H1 (cell line): ENCODE measurements at regions not wholly inside any gene's neighbourhood (a gene's known extent, or its start where the extent isn't known, plus 50 kb on each side); places are given as distances from the start of the nearest gene placed in this dataset.

Experiments
- BRCA1 ChIP-seq: IDR thresholded peaks from 2 replicates; pipeline ENCODE4 v1.6.1; 2012; ENCODE audit warnings: low read depth, low read length, improper control_type of control experiment
- CBX8 ChIP-seq: fragments of 300-800, 300-1000 bp; sonication (generic); IDR thresholded peaks from 2 replicates; pipeline ENCODE4 v1.7.1; 2016; ENCODE audit warnings: low read depth, low read length, borderline replicate concordance
- CTCF ChIP-seq, 3 experiments: IDR thresholded peaks; 1 replicate in 2 of 3; 2 replicates in 1 of 3; pipeline versions ENCODE4 v1.5.1 to v1.6.1; 2011; ENCODE audit warnings: low read length in 3 of 3, mild to moderate bottlenecking in 3 of 3, inconsistent platforms in 2 of 3, low read depth in 1 of 3, moderate library complexity in 1 of 3; ENCODE audit not compliant: insufficient read depth in 1 of 3; ENCODE audit errors: control extremely low read depth in 1 of 3
- JUND ChIP-seq: IDR thresholded peaks from 2 replicates; pipeline ENCODE4 v1.6.1; 2011; ENCODE audit warnings: mild to moderate bottlenecking, improper control_type of control experiment, low read length
- KDM4A ChIP-seq: IDR thresholded peaks from one replicate; pipeline ENCODE4 v1.7.1; 2012; ENCODE audit warnings: low read depth, mild to moderate bottlenecking, moderate library complexity, low read length, inconsistent platforms; ENCODE audit not compliant: severe bottlenecking
- PHF8 ChIP-seq: fragments of 200-600 bp; sonication (generic); conservative IDR thresholded peaks from 2 replicates; pipeline ENCODE4 v1.7.1; 2012; ENCODE audit warnings: low read depth, mild to moderate bottlenecking, inconsistent platforms, low read length, moderate library complexity
- SIRT6 ChIP-seq: IDR thresholded peaks from one replicate; pipeline ENCODE4 v1.7.1; 2012; ENCODE audit warnings: low read length, inconsistent platforms

GRCh38 chr17:22303096-22303495 lies 610.8 kb downstream of the KCNJ18 start (continued):
- no peak for TF ChIP-seq CTCF (IDR thresholded peaks at IDR 0.05; ENCODE audit: control extremely low read depth in 1 of 3, insufficient read depth in 1 of 3, low read depth in 1 of 3, low read length in 3 of 3)
- no peak for TF ChIP-seq SIRT6
- TF ChIP-seq CBX8, result no peak
- no peak for TF ChIP-seq PHF8
- no peak for TF ChIP-seq BRCA1
- TF ChIP-seq JUND, result no peak
- TF ChIP-seq KDM4A, result no peak
